Hepatocyte (in vitro differentiated cells): ENCODE measurements at regions not wholly inside any gene's neighbourhood (a gene's known extent, or its start where the extent isn't known, plus 50 kb on each side); places are given as distances from the start of the nearest gene placed in this dataset.

ENCODE experiments used
- CTCF ChIP-seq: fragments of 200-600 bp; sonication (generic); IDR thresholded peaks from 2 replicates; pipeline ENCODE4 v1.5.1; 2016; ENCODE audit warnings: antibody characterized with exemption, mild to moderate bottlenecking; ENCODE audit not compliant: poor library complexity
- EZH2 ChIP-seq: fragments of 200-600 bp; sonication (generic); IDR thresholded peaks from 2 replicates; pipeline ENCODE4 v1.6.1; 2016; ENCODE audit warnings: antibody characterized with exemption, mild to moderate bottlenecking, borderline replicate concordance
- EZH2phosphoT487 ChIP-seq: fragments of 200-600 bp; sonication (generic); IDR thresholded peaks from one replicate; pipeline ENCODE4 v1.6.1; 2018; ENCODE audit warnings: antibody characterized with exemption, mild to moderate bottlenecking, low read depth, moderate library complexity; ENCODE audit not compliant: unreplicated experiment, severe bottlenecking

- TF ChIP-seq EZH2 (no peak), CTCF (no peak), EZH2phosphoT487 (no peak)
These were observed 793.0 kb upstream of the ID2 start for GRCh38 chr2:7888876-7889275.
